Colon (tissue), 2 donors: ENCODE measurements at regions not wholly inside any gene's neighbourhood (a gene's known extent, or its start where the extent isn't known, plus 50 kb on each side); places are given as distances from the start of the nearest gene placed in this dataset.
A peak's percentile ranks its signal among the peaks of the same experiment; 100 is the strongest.
"Not testable (repeated sequence)": the region's sequence is repeated elsewhere in the genome, so short reads cannot be mapped to it uniquely, and the experiment has no call there.

Experiments
- FAIRE-seq: peaks from 2 replicates; lab custom pipeline; 2012; peaks lifted over from hg19 to GRCh38; lab: Jason Lieb, UNC
- donor health status: control.
- donor health status: control.

- FAIRE-seq: not testable (repeated sequence)
These were observed 52.9 kb downstream of the OR52B4 start for GRCh38 chr11:4315292-4315691.

DNA sequence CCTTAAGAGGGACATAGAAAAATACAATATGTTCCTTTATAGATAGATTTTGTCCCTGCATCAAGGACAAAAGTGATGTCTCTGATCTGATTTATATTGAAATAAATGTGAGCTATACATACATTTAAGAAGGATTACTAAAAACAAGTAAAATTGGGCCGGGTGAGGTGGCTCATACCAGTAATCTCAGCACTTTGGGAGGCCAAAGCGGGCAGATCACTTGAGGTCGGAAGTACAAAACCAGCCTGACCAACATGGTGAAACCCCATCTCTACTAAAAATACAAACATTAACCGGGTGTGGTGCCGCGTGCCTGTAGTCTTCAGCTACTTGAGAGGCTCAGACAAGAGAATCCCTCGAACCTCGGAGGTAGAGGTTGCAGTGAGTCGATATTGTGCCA is 91.0 kb downstream of the OR52B4 start:
- FAIRE-seq: peak; percentile 18

DNA sequence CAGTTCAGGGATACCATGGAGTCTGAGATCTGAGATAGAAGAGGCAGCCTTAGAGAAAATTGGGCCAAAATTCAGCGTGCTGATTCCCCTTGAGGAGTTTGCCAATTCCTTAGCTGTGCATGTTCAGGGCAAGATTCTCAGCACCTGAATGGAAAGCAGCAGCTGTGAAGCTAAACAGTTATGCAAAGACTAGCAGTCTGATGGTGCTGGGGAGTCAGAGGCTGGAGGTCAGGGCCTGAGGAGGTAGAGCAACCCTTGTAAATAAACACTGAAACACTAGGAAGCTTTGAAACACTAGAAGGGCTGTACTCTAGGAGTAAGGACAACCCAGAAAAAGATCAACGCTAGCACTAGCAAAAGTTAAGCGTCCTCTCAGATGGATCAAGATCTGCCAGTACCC is 117.1 kb downstream of the OR52B4 start:
- FAIRE-seq: not testable (repeated sequence)

DNA sequence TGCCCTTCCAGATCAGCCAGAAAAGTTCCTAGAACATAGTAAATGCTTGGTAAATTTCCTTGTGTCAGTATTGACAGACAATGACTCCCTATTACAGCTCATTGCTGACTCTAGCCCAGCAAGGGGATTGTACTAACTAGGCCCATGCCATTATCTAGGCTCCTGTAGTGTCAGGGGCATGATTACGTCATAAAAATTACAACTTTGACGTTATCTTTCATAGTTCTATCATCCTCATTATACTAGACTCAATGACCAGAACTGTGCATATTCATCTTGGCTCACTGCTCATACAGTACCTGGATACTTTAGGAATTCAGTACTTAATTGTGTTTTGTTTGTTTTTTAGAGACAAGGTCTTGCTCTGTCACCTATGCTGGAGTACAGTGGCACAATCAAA is 118.7 kb downstream of the OR52B4 start:
- not testable (repeated sequence) for FAIRE-seq

DNA sequence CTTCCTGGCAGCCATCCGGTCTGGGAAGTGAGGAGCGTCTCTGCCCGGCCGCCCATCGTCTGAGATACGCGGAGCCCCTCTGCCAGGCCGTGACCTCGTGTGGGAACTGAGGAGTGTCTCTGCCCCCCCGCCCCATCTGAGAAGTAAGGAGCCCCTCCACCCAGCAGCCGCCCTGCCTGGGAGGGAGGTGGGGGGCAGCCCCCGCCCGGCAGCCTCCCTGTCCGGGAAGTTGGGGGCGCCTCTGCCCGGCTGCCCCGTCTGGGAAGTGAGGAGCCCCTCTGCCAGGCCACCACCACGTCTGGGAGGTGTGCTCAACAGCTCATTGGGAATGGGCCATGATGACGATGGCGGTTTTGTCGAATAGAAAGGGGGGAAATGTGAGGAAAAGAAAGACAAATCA is 130.4 kb downstream of the OR52B4 start:
- not testable (repeated sequence) for FAIRE-seq

GRCh38 chr11:4218857-4219256 is 124.3 kb downstream of the RRM1 start:
- FAIRE-seq: not testable (repeated sequence)

DNA sequence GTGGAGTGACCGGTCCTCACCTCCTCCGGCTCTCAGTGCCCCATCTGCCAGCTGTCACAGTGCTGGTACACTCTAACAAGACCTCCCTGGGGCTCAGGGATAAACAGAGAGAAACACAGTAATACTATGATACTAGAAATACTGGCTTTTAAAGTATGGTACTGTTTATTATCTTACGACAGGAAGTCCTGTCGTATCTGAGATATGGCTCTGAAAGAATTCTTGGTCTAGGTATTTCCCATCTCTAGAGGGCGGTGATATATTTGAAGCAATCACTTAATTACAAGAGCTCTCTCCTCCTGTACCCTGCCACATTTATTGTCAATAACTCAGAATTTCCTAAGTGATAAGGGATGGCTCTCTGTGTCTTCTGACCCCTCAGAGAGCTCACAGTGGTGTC is 119.1 kb downstream of the RRM1 start:
- no peak for FAIRE-seq

- no peak for FAIRE-seq
These were observed 117.4 kb downstream of the RRM1 start for GRCh38 chr11:4211991-4212390.

DNA sequence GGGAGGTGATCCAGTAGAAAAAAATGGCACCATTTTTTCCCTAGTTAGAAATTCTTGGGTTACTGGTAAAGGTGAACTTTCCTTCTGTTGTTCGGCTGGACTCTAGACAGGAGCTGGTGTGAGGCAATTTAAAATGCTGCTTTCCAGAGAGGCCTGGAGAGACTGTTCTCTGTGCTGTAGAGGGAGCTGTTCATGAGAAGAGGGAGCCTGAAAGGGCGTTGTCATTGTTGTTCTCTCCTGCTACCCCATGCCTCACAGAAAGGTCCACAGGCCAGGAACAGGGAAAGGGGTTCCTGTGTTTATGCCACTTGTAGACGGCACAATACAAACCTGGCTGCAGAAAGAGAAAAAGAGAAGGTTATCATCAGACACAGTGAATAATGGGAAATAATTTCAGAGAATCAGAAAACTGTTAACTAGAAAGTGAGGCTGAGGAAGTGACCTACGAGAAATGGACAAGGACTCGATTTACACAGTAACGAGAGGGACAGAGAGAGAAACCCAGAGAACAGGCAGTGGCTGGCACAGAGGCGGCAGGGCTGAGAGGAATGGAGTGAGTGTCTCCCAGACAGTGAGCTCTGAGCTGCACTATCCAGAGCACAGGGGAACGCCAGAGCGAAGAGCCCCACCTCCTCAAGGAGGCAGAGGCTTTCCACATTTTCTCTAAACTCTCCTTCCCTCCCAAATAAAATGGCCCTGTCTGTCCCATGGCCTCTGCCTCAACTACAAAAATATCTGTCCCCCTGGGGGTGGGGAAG is 109.2 kb downstream of the RRM1 start:
- no peak for FAIRE-seq

DNA sequence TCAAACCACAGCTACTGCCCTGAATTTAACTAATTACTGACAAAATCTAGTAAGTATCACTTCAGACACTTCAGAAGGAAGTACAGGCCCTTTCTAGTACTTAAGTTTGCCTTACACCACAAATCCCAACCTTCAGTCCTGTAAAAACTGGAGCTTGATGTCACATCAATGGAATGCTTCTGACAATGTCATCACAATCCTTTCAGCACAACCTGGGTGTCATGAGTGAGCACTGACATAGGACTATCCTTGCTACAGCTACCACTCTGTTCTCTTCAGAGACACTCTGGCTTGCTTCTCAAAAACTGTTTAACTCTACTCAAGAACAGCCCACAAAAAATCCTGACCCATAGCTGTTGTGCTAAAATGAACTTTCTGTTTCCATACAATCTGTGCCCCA is 108.2 kb downstream of the RRM1 start:
- FAIRE-seq: no peak

- no peak for FAIRE-seq
These were observed 102.5 kb downstream of the RRM1 start for GRCh38 chr11:4197112-4197511.

- no peak for FAIRE-seq
These were observed 101.3 kb downstream of the RRM1 start for GRCh38 chr11:4195909-4196308.

DNA sequence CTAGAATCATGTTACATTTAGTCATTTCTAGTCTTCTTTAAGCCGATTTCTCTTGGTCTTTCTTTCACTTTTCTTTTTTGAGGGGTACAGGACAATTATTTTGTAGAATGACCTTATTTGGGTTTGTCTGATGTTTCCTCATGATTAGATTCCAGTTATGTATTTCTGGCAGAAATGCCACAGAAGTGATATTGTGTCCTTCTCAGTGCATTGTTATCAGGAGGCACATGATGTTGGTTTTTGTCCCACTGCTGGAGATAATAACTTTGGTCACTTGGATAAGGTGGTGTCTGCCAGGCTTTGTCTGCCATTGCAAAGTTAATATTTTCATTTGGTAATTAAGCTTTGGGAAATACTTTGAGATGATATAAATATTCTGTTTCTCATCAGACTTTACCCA is 100.3 kb downstream of the RRM1 start:
- no peak for FAIRE-seq

DNA sequence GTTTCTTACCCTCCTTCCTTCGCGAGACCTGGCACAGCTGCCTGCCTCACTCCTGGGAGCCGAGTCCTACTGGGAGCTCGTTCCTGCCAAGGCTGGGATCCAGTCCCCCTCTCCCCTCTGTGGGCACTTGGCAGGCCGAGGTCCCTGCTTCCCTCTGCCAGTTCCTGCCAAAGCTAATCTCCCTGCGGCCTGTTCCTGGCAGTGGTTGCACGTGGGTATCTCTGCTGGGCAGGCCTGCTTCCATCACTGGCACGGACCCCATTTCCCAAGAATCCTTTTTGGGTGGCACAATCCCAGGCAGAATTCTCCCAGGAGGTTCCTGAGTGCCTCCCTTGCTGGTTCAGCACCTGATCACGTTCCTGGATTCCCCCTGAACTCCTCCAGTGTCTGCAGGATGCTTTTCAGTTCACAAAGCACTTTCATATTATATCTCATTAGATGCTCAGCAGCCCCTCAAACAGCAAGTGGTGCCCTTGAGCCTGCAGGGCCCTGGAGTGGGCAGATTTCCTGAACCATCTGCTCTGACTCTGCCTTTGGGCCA is 96.5 kb downstream of the RRM1 start:
- FAIRE-seq: no peak

DNA sequence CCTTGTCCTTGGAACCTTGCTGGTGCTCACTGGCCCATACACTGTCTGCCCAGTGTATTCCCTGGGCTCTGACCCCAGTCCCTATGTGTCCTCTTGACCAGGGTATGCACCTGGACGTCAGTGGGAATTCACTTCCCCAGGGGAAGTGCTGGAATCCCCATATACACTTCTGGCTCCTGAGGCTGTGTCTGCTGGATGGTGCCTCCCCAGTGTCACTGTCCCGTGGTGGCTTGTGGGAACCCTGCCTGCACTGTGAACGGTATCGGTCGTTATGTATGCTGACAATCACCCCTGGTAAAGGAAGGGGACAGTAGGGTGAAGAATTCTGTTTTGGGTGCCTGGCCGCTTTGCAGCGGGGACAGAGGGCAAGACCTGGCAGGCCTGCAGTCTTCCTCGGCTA is 95.9 kb downstream of the RRM1 start:
- no peak for FAIRE-seq

DNA sequence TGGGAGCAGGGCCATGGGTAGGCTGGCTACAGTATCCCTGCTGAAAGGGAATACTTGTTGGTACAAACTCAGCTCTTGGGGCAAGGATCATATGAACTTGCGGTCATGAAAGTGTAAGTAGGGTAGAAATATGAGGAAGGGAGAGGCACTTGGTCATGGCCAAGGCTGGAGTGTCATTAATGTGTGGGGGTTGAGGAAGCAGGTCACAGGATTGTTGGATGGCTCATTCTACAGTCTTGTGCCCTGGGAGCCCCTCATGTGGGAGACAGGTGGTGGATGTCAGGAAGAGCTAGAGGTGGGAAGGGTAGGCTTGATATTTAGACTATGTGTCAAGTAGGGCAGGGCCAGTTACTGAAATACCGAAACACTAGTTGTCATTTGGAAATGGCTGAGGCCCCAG is 95.5 kb downstream of the RRM1 start:
- FAIRE-seq: no peak
